IMR-90 (cell line): ENCODE measurements at regions not wholly inside any gene's neighbourhood (a gene's known extent, or its start where the extent isn't known, plus 50 kb on each side); places are given as distances from the start of the nearest gene placed in this dataset.

Experiments
- ATAC-seq: fragments of 200-7000 bp; cut with Tn5 transposase; 2 replicates; pipeline ENCODE4 v1.9.1; 2020; ENCODE audit warnings: low read depth, mild to moderate bottlenecking, moderate library complexity
- BruUV-seq: library from RNA; stranded (reverse); fragments of 400-500 nt; replicated peaks from 2 replicates; lab custom pipeline; 2021; lab: Mats Ljungman, UMichigan
- CTCF ChIA-PET: fragments of 300-600 bp; formaldehyde crosslinking; extraction: SDS; loops from one replicate; lab custom pipeline; 2021; ENCODE audit warnings: antibody characterized with exemption; lab: Yijun Ruan, JAX
- POLR2A ChIA-PET: fragments of 300-600 bp; sonication (Branson Sonifier 250); formaldehyde crosslinking; loops from one replicate; lab custom pipeline; 2022; ENCODE audit warnings: antibody characterized with exemption; ENCODE audit not compliant: unreplicated experiment; lab: Charles Lee
- DNase-seq: peaks from one replicate; pipeline ENCODE4 v3.0.0; 2013
- H2AFZ ChIP-seq: replicated peaks from 2 replicates; pipeline ENCODE3; 2013; ENCODE audit warnings: low read length, mild to moderate bottlenecking; ENCODE audit not compliant: poor library complexity
- H2AK5ac ChIP-seq: 2 replicates; pipeline ENCODE4 v1.6.1; 2013; ENCODE audit warnings: low read depth, low read length, inconsistent platforms
- H2AK9ac ChIP-seq: replicated peaks from 2 replicates; pipeline ENCODE3; 2013; ENCODE audit warnings: mild to moderate bottlenecking, low read depth, low read length, moderate library complexity; ENCODE audit not compliant: poor library complexity
- H2BK120ac ChIP-seq: 2 replicates; pipeline ENCODE4 v1.6.1; 2013; ENCODE audit warnings: low read depth, low read length, inconsistent platforms
- H2BK15ac ChIP-seq: 3 replicates; pipeline ENCODE4 v1.6.1; 2013; ENCODE audit warnings: low read depth, low read length, inconsistent platforms
- H2BK20ac ChIP-seq: 2 replicates; pipeline ENCODE4 v1.6.1; 2013; ENCODE audit warnings: low read depth, mild to moderate bottlenecking, inconsistent platforms, low read length, moderate library complexity
- H2BK5ac ChIP-seq: 2 replicates; pipeline ENCODE4 v1.6.1; 2013; ENCODE audit warnings: mild to moderate bottlenecking, low read depth, low read length, inconsistent platforms; ENCODE audit not compliant: poor library complexity, severe bottlenecking
- H3K14ac ChIP-seq: replicated peaks from 2 replicates; pipeline ENCODE4 v1.6.1; 2013; ENCODE audit warnings: low read depth, low read length, inconsistent platforms
- H3K18ac ChIP-seq: 2 replicates; pipeline ENCODE4 v1.6.1; 2013; ENCODE audit warnings: low read depth, low read length, control low read depth
- H3K23ac ChIP-seq: 2 replicates; pipeline ENCODE4 v1.6.1; 2013; ENCODE audit warnings: low read depth, low read length, inconsistent platforms
- H3K27ac ChIP-seq: 2 replicates; pipeline ENCODE4 v1.5.1; 2013; ENCODE audit warnings: mild to moderate bottlenecking, control low read depth, low read length; ENCODE audit not compliant: insufficient read depth
- H3K27me3 ChIP-seq: 2 replicates; pipeline ENCODE4 v1.6.1; 2013; ENCODE audit warnings: low read length; ENCODE audit not compliant: control insufficient read depth, insufficient read depth
- H3K36me3 ChIP-seq: 2 replicates; pipeline ENCODE4 v1.6.1; 2013; ENCODE audit warnings: low read length, mixed read lengths; ENCODE audit not compliant: control insufficient read depth, insufficient read depth
- H3K4ac ChIP-seq: 2 replicates; pipeline ENCODE4 v1.6.1; 2013; ENCODE audit warnings: low read depth, low read length, inconsistent platforms
- H3K4me1 ChIP-seq: 2 replicates; pipeline ENCODE4 v1.6.1; 2013; ENCODE audit warnings: low read length, mixed read lengths; ENCODE audit not compliant: control insufficient read depth, insufficient read depth
- H3K4me2 ChIP-seq: 2 replicates; pipeline ENCODE4 v1.6.1; 2013; ENCODE audit warnings: low read depth, mild to moderate bottlenecking, control low read depth, low read length, moderate library complexity
- H3K4me3 ChIP-seq: 2 replicates; pipeline ENCODE4 v1.5.1; 2013; ENCODE audit warnings: low read depth, mild to moderate bottlenecking, control low read depth, low read length, moderate library complexity; ENCODE audit not compliant: insufficient read depth
- H3K56ac ChIP-seq: 2 replicates; pipeline ENCODE4 v1.6.1; 2013; ENCODE audit warnings: low read length, inconsistent platforms; ENCODE audit not compliant: insufficient read depth; ENCODE audit errors: extremely low read depth
- H3K79me1 ChIP-seq, 2 experiments: 2 replicates each; pipeline ENCODE4 v1.6.1; 2013; ENCODE audit warnings: low read length in 2 of 2, inconsistent platforms in 1 of 2, low read depth in 1 of 2
- H3K9ac ChIP-seq: 2 replicates; pipeline ENCODE4 v1.6.1; 2013; ENCODE audit warnings: low read depth, low read length, control low read depth
- H3K9me1 ChIP-seq: 2 replicates; pipeline ENCODE4 v1.6.1; 2013; ENCODE audit warnings: low read length, inconsistent platforms; ENCODE audit not compliant: insufficient read depth
- H3K9me3 ChIP-seq: 2 replicates; pipeline ENCODE4 v1.6.1; 2013; ENCODE audit warnings: low read length; ENCODE audit not compliant: control insufficient read depth, insufficient read depth
- H4K20me1 ChIP-seq: 2 replicates; pipeline ENCODE4 v1.6.1; 2013; ENCODE audit warnings: low read length, inconsistent platforms; ENCODE audit not compliant: insufficient read depth
- H4K5ac ChIP-seq: 2 replicates; pipeline ENCODE4 v1.6.1; 2013; ENCODE audit warnings: mild to moderate bottlenecking, low read depth, low read length, control low read depth
- H4K8ac ChIP-seq, 2 experiments: 2 replicates each; pipeline ENCODE4 v1.6.1; 2013; ENCODE audit warnings: low read depth in 2 of 2, low read length in 2 of 2, control low read depth in 1 of 2, inconsistent platforms in 1 of 2
- H4K91ac ChIP-seq: 2 replicates; pipeline ENCODE4 v1.6.1; 2013; ENCODE audit warnings: low read depth, low read length, inconsistent platforms; ENCODE audit not compliant: insufficient read depth
- CEBPB ChIP-seq: IDR thresholded peaks from 2 replicates; pipeline ENCODE4 v1.6.1; 2012; ENCODE audit warnings: low read depth, low read length, improper control_type of control experiment
- FOS ChIP-seq: fragments of 150-350 bp; IDR thresholded peaks from 2 replicates; pipeline ENCODE4 v1.6.1; 2016; ENCODE audit warnings: low read depth, low read length
- NFE2L2 ChIP-seq: fragments of 150-350 bp; IDR thresholded peaks from 2 replicates; pipeline ENCODE4 v1.6.1; 2016; ENCODE audit warnings: low read depth, mild to moderate bottlenecking, low read length
- POLR2A ChIP-seq: IDR thresholded peaks from 2 replicates; pipeline ENCODE4 v1.6.1; 2012; ENCODE audit warnings: mild to moderate bottlenecking, low read depth, low read length
- RAD21 ChIP-seq: IDR thresholded peaks from 2 replicates; pipeline ENCODE4 v1.6.1; 2012; ENCODE audit warnings: low read length, improper control_type of control experiment
- RCOR1 ChIP-seq: IDR thresholded peaks from 2 replicates; pipeline ENCODE4 v1.6.1; 2012; ENCODE audit warnings: mild to moderate bottlenecking, low read length, improper control_type of control experiment; ENCODE audit not compliant: insufficient replicate concordance
- SMC3 ChIP-seq: fragments of 150-350 bp; IDR thresholded peaks from 2 replicates; pipeline ENCODE4 v1.6.1; 2016; ENCODE audit warnings: low read depth, mild to moderate bottlenecking, antibody characterized with exemption, low read length, moderate library complexity
- WGBS, 2 experiments: methylation state at CpG; one replicate each; pipeline versions ENCODE4 v1.1.5 to v1.1.7; 2013; ENCODE audit warnings: missing lambda C conversion rate in 2 of 2; ENCODE audit not compliant: insufficient read length in 1 of 2; ENCODE audit errors: extremely low coverage in 2 of 2; 5-methylcytosine and 5-hydroxymethylcytosine counted together
- dilution Hi-C: fragments of 300-500 bp; cut with HindIII; formaldehyde crosslinking; loops from one replicate; pipeline ENCODE4 v1.14.3; 2018; ENCODE audit warnings: low sequenced_read_pairs; ENCODE audit not compliant: unreplicated experiment
- in situ Hi-C: fragments of 300-500 bp; cut with MboI; formaldehyde crosslinking; loops from 3 replicates; pipeline ENCODE4 v1.14.3; 2019; ENCODE audit warnings: low sequenced_read_pairs, inconsistent platforms, mixed read lengths
- intact Hi-C: fragments of 100-400 bp; cut with micrococcal nuclease; formaldehyde crosslinking; loops from 2 replicates; pipeline ENCODE4 v1.10.0; 2022
- TF ChIP-seq, protein P1 (sequence below): conservative IDR thresholded peaks from 2 replicates; pipeline ENCODE4 v1.5.1; 2012; ENCODE audit warnings: mild to moderate bottlenecking, low read depth, low read length, improper control_type of control experiment

DNA sequence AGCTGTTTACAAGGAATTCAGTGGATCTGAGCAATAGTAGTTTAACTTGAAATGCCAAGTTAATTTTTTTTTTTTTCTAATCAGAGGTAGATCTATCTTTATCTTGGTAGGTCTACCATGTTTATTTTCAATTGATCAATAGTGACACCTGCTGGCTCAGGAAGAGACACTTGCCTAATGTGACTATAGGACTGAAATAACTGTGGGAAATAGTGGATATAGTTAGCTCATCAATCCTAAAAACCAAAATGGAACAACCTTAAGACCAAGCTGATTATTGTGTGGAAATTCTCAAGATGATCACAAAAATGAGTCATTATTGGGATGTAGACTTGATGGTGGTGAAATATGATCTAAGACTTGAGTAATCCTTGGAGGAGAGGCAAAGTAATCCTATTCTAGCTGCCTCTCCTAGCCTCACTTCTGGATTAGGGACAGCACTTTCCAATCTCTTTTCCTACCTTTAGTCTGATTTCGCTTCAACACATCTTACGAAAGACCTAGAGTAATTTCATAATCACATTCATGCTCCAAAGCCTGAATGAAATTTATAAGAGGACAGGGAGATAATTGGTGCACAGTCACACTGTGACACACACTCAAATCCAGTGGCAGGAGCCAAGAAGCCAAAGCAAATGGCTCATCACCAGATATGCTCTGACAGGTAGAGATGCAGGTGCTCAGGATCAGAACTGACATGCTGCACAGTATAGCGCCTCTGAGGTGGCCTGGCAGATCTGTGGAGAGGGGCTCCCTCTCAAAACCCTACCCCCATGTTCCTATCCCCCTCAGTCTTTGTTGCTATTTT, 156.3 kb downstream of the HMHB1 start:
- H3K4me3 ChIP-seq: no peak overlapping the region
- POLR2A ChIA-PET: interaction anchor here (0.7 kb wide), 1 partner anchor 18 kb away, joined by 3 read pairs; no protein-coding TSS in a partner anchor
- H2BK120ac ChIP-seq: peak overlapping the region; percentile 66
- WGBS, 2 experiments: no CpG with 5 or more reads among the region's 3 CpGs
- DNase-seq (peak; percentile 78), ATAC-seq (peak; percentile 66)
- H3K23ac ChIP-seq: no peak overlapping the region
- H2AK9ac ChIP-seq: no peak overlapping the region
- H2BK5ac ChIP-seq: no peak overlapping the region
- H3K56ac ChIP-seq: no peak overlapping the region
- dilution Hi-C loops: no loop called here
- H3K18ac ChIP-seq: no peak overlapping the region
- no peak overlapping the region for H2AK5ac ChIP-seq
- H3K79me1 ChIP-seq: no peaks in the 10 kb centered on the region
- peak overlapping the region; percentile 63 for H2BK20ac ChIP-seq
- H4K5ac ChIP-seq: no peak overlapping the region
- peak overlapping the region; percentile 39; the same call in 1 of the 2 replicates for H3K14ac ChIP-seq
- H2AFZ ChIP-seq: no peak overlapping the region
- intact Hi-C loops: loop anchor here (1.0 to 5.0 kb wide), 3 partner anchors 141 to 564 kb away; no protein-coding TSS in a partner anchor
- H3K27me3 ChIP-seq: no peaks in the 10 kb centered on the region
- no peak overlapping the region for H3K9ac ChIP-seq
- no peak overlapping the region for H3K27ac ChIP-seq
- H4K8ac ChIP-seq: no peak overlapping the region
- 0 out of 2 replicates have a peak overlapping the region, but pooled peaks have one; percentile 26 for H3K4ac ChIP-seq
- H4K20me1 ChIP-seq: no peaks in the 10 kb centered on the region
- no peaks in the 10 kb centered on the region for H3K36me3 ChIP-seq
- H4K91ac ChIP-seq: peak overlapping the region; percentile 17; the same call in 1 of the 2 replicates
- BruUV-seq: no TSS peak
- CTCF ChIA-PET: interaction anchor here (0.6 to 0.8 kb wide), 6 partner anchors 19 to 180 kb away, joined by 3 to 6 read pairs (median 4); no protein-coding TSS in a partner anchor
- TF ChIP-seq NFE2L2: no peak
- no peak for TF ChIP-seq RCOR1
- TF ChIP-seq SMC3: peak; percentile 51
- 0 out of 2 replicates have a peak, but pooled peaks have one; percentile 44 for TF ChIP-seq FOS
- TF ChIP-seq CEBPB: peak; percentile 89
- TF ChIP-seq, protein P1, sequence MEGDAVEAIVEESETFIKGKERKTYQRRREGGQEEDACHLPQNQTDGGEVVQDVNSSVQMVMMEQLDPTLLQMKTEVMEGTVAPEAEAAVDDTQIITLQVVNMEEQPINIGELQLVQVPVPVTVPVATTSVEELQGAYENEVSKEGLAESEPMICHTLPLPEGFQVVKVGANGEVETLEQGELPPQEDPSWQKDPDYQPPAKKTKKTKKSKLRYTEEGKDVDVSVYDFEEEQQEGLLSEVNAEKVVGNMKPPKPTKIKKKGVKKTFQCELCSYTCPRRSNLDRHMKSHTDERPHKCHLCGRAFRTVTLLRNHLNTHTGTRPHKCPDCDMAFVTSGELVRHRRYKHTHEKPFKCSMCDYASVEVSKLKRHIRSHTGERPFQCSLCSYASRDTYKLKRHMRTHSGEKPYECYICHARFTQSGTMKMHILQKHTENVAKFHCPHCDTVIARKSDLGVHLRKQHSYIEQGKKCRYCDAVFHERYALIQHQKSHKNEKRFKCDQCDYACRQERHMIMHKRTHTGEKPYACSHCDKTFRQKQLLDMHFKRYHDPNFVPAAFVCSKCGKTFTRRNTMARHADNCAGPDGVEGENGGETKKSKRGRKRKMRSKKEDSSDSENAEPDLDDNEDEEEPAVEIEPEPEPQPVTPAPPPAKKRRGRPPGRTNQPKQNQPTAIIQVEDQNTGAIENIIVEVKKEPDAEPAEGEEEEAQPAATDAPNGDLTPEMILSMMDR: peak; percentile 52
- no peak for TF ChIP-seq POLR2A
- peak; percentile 58 for TF ChIP-seq RAD21
- no peak overlapping the region for H3K4me2 ChIP-seq
- no peaks in the 10 kb centered on the region for H3K9me3 ChIP-seq
- in situ Hi-C loops: no loop called here
- H3K4me1 ChIP-seq: peaks cover 4% of the 10 kb centered on the region; the same call in 1 of the 2 replicates
- no peaks in the 10 kb centered on the region for H3K9me1 ChIP-seq
- H2BK15ac ChIP-seq: no peak overlapping the region; the same call in 2 of the 3 replicates
